ENCODE measurements at regions not wholly inside any gene's neighbourhood (a gene's known extent, or its start where the extent isn't known, plus 50 kb on each side); places are given as distances from the start of the nearest gene placed in this dataset.
"Not testable (repeated sequence)": the region's sequence is repeated elsewhere in the genome, so short reads cannot be mapped to it uniquely, and the experiment has no call there.

DNA sequence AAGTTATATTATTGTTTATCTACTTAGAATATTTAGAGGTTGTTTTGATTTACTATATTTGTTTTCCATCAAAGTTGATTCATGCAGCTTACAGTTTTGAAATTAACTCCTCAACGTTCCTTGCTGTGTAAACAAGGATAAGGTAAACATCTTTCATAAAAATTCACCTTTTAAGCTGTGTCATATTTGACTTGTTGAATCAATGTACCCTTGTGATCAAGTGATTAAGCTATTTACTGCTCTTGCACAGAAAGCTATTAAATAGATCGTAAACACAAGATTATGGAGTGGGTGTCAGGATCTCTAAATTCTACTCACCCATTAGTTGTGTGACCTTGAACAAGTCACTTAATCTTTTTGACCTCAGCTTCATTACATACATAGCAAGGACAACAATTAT is 2054.0 kb upstream of the NUDT12 start:
- no peak overlapping the region for H3K4me3 ChIP-seq (replicated peaks in 1 of 3; ENCODE audit: insufficient read depth in 1 of 3, low read depth in 1 of 3, low read length in 3 of 3)
- intact Hi-C loops (cut with micrococcal nuclease) = no loop called here
- no peaks in the 10 kb centered on the region for H3K79me2 ChIP-seq (ENCODE audit: control insufficient read depth, insufficient read depth, low read length)
- H2AFZ ChIP-seq (ENCODE audit: low read depth, low read length) = no peak overlapping the region
- DNase-seq (ENCODE audit: low read depth, low spot score) (no peak), FAIRE-seq (no peak)
- CTCF ChIA-PET = no interaction called here
- no peak overlapping the region for H3K27ac ChIP-seq (ENCODE audit: insufficient read depth, low read depth, low read length)
- no peaks in the 10 kb centered on the region for H3K36me3 ChIP-seq (ENCODE audit: control insufficient read depth in 2 of 2, extremely low read depth in 1 of 2, insufficient read depth in 2 of 2, low read length in 2 of 2)
- no peaks in the 10 kb centered on the region for H3K9me3 ChIP-seq (replicated peaks; ENCODE audit: control insufficient read depth, insufficient read depth, low read length)
- H3K9ac ChIP-seq (replicated peaks; ENCODE audit: extremely low read depth, insufficient read depth, low read length) = no peak overlapping the region
- H3K9me1 ChIP-seq (replicated peaks; ENCODE audit: control insufficient read depth, extremely low read depth, insufficient read depth, low read length) = no peaks in the 10 kb centered on the region
- dilution Hi-C loops (cut with MboI; ENCODE audit: extremely low pct_ligation_motif_present, low sequenced_read_pairs) = no loop called here
- no peaks in the 10 kb centered on the region for H3K4me1 ChIP-seq (ENCODE audit: control insufficient read depth, extremely low read depth, insufficient read depth, low read length)
- H3K27me3 ChIP-seq (ENCODE audit: control insufficient read depth in 2 of 2, insufficient read depth in 2 of 2, low read length in 2 of 2) = no peaks in the 10 kb centered on the region
- no peak for TF ChIP-seq POLR2A (IDR thresholded peaks at IDR 0.05; ENCODE audit: low read depth, low read length)
- TF ChIP-seq, protein P1, sequence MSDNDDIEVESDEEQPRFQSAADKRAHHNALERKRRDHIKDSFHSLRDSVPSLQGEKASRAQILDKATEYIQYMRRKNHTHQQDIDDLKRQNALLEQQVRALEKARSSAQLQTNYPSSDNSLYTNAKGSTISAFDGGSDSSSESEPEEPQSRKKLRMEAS (IDR thresholded peaks at IDR 0.05; ENCODE audit: insufficient read depth, insufficient read length) = no peak
- TF ChIP-seq GATA2 (IDR thresholded peaks at IDR 0.05; ENCODE audit: insufficient read depth, insufficient read length, low read depth, low read length) = no peak
- TF ChIP-seq, protein P2, sequence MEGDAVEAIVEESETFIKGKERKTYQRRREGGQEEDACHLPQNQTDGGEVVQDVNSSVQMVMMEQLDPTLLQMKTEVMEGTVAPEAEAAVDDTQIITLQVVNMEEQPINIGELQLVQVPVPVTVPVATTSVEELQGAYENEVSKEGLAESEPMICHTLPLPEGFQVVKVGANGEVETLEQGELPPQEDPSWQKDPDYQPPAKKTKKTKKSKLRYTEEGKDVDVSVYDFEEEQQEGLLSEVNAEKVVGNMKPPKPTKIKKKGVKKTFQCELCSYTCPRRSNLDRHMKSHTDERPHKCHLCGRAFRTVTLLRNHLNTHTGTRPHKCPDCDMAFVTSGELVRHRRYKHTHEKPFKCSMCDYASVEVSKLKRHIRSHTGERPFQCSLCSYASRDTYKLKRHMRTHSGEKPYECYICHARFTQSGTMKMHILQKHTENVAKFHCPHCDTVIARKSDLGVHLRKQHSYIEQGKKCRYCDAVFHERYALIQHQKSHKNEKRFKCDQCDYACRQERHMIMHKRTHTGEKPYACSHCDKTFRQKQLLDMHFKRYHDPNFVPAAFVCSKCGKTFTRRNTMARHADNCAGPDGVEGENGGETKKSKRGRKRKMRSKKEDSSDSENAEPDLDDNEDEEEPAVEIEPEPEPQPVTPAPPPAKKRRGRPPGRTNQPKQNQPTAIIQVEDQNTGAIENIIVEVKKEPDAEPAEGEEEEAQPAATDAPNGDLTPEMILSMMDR (IDR thresholded peaks at IDR 0.05; ENCODE audit: extremely low read depth in 1 of 2, insufficient read depth in 1 of 2, low read depth in 1 of 2, low read length in 2 of 2) = no peak
- no peak for TF ChIP-seq JUN (IDR thresholded peaks at IDR 0.05; ENCODE audit: borderline replicate concordance, insufficient read depth, insufficient read length, low read depth)
- TF ChIP-seq POLR2AphosphoS5 (IDR thresholded peaks at IDR 0.05; ENCODE audit: insufficient read depth, low read depth, low read length) = no peak
- no peak for TF ChIP-seq FOS (IDR thresholded peaks at IDR 0.05; ENCODE audit: borderline replicate concordance, insufficient read depth, low read length)
- TF ChIP-seq MYC (IDR thresholded peaks at IDR 0.05; ENCODE audit: low read depth, low read length) = no peak
- no peak for TF ChIP-seq EZH2 (IDR thresholded peaks at IDR 0.05; ENCODE audit: borderline replicate concordance, low read depth, low read length, severe bottlenecking)
- H4K20me1 ChIP-seq (replicated peaks; ENCODE audit: control insufficient read depth, extremely low read depth, insufficient read depth, low read length) = no peaks in the 10 kb centered on the region
- BruUV-seq (replicated peaks) = no TSS peak
- POLR2A ChIA-PET = no interaction called here
- H3K4me2 ChIP-seq (ENCODE audit: insufficient read depth, low read length) = no peak overlapping the region

- H3K4me1 ChIP-seq (ENCODE audit: control insufficient read depth, extremely low read depth, insufficient read depth, low read length); CTCF ChIA-PET; H3K27ac ChIP-seq (ENCODE audit: insufficient read depth, low read depth, low read length); H3K79me2 ChIP-seq (ENCODE audit: control insufficient read depth, insufficient read depth, low read length); H3K9me1 ChIP-seq (replicated peaks; ENCODE audit: control insufficient read depth, extremely low read depth, insufficient read depth, low read length); BruUV-seq (replicated peaks); H4K20me1 ChIP-seq (replicated peaks; ENCODE audit: control insufficient read depth, extremely low read depth, insufficient read depth, low read length); H3K36me3 ChIP-seq (ENCODE audit: control insufficient read depth in 2 of 2, extremely low read depth in 1 of 2, insufficient read depth in 2 of 2, low read length in 2 of 2); H3K27me3 ChIP-seq (ENCODE audit: control insufficient read depth in 2 of 2, insufficient read depth in 2 of 2, low read length in 2 of 2); H2AFZ ChIP-seq (ENCODE audit: low read depth, low read length); POLR2A ChIA-PET; H3K4me3 ChIP-seq (replicated peaks in 1 of 3; ENCODE audit: insufficient read depth in 1 of 3, low read depth in 1 of 3, low read length in 3 of 3); dilution Hi-C loops (cut with MboI; ENCODE audit: extremely low pct_ligation_motif_present, low sequenced_read_pairs); H3K4me2 ChIP-seq (ENCODE audit: insufficient read depth, low read length); H3K9ac ChIP-seq (replicated peaks; ENCODE audit: extremely low read depth, insufficient read depth, low read length); intact Hi-C loops (cut with micrococcal nuclease); DNase-seq (ENCODE audit: low read depth, low spot score); H3K9me3 ChIP-seq (replicated peaks; ENCODE audit: control insufficient read depth, insufficient read depth, low read length): not testable (repeated sequence)
- FAIRE-seq = peak; percentile 93
Observed at GRCh38 chr5:105602406-105602805, 2039.8 kb upstream of the NUDT12 start.

All from endothelial cell of umbilical vein (primary cell).